ENCODE measurements at regions not wholly inside any gene's neighbourhood (a gene's known extent, or its start where the extent isn't known, plus 50 kb on each side); places are given as distances from the start of the nearest gene placed in this dataset.

- no peak for TF ChIP-seq CTCF (IDR thresholded peaks at IDR 0.05; ENCODE audit: unreplicated experiment)
- Mint-ChIP-seq H3K27me3 (peaks cover 6% of the 10 kb centered on the region), H3K27ac (no peak overlapping the region), H3K4me3 (ENCODE audit: low read depth) (no peak overlapping the region), H3K36me3 (ENCODE audit: insufficient read depth) (no peaks in the 10 kb centered on the region), H3K4me1 (ENCODE audit: low read depth) (peaks cover 27% of the 10 kb centered on the region), H3K9me3 (ENCODE audit: low read depth) (no peaks in the 10 kb centered on the region)
- no peak for DNase-seq (ENCODE audit: low spot score, unreplicated experiment)
These were observed 206.0 kb upstream of the CXCR4 start for GRCh38 chr2:136323935-136324334.

- DNase-seq (ENCODE audit: low spot score, unreplicated experiment) = no peak
- H3K9me3 Mint-ChIP-seq (ENCODE audit: low read depth) = no peaks in the 10 kb centered on the region
- TF ChIP-seq CTCF (IDR thresholded peaks at IDR 0.05; ENCODE audit: unreplicated experiment) = no peak
- peaks cover 27% of the 10 kb centered on the region for H3K4me1 Mint-ChIP-seq (ENCODE audit: low read depth)
- H3K27me3 Mint-ChIP-seq = peaks cover 6% of the 10 kb centered on the region
- H3K36me3 Mint-ChIP-seq (ENCODE audit: insufficient read depth) = no peaks in the 10 kb centered on the region
- H3K4me3 Mint-ChIP-seq (ENCODE audit: low read depth) = no peak overlapping the region
- no peak overlapping the region for H3K27ac Mint-ChIP-seq
These were observed 205.2 kb upstream of the CXCR4 start for GRCh38 chr2:136323195-136323594.

DNA sequence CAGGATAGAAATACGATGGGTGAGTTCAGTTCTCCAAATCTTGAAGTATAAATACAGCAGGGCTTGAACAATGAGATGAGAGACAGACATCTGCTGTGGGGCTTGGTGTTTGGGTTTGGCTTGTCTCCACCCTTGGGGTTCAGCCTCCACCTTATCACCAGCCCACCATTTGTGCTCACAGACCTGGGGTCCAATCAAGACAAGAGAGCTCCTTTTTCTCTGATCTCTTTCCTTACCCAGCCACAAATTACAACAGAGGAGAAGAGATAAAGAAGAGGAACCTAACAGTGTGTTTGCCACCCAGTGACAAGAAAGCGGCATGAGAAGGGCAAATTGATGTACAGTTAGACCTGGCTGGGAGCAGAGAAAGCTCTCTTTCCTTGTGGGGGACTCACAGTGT is 204.5 kb upstream of the CXCR4 start:
- Mint-ChIP-seq H3K36me3 (ENCODE audit: insufficient read depth) (no peaks in the 10 kb centered on the region), H3K27me3 (peaks cover 6% of the 10 kb centered on the region), H3K4me1 (ENCODE audit: low read depth) (peaks cover 20% of the 10 kb centered on the region), H3K9me3 (ENCODE audit: low read depth) (no peaks in the 10 kb centered on the region), H3K4me3 (ENCODE audit: low read depth) (no peak overlapping the region), H3K27ac (no peak overlapping the region)
- DNase-seq (ENCODE audit: low spot score, unreplicated experiment) = no peak
- no peak for TF ChIP-seq CTCF (IDR thresholded peaks at IDR 0.05; ENCODE audit: unreplicated experiment)

- Mint-ChIP-seq H3K4me1 (ENCODE audit: low read depth) (peaks cover 7% of the 10 kb centered on the region), H3K27me3 (peaks cover 14% of the 10 kb centered on the region), H3K36me3 (ENCODE audit: insufficient read depth) (no peaks in the 10 kb centered on the region), H3K9me3 (ENCODE audit: low read depth) (no peaks in the 10 kb centered on the region), H3K4me3 (ENCODE audit: low read depth) (peak overlapping the region; percentile 9), H3K27ac (peak overlapping the region; percentile 68)
- TF ChIP-seq CTCF (IDR thresholded peaks at IDR 0.05; ENCODE audit: unreplicated experiment) = no peak
- no peak for DNase-seq (ENCODE audit: low spot score, unreplicated experiment)
These were observed 201.7 kb upstream of the CXCR4 start for GRCh38 chr2:136319651-136320050.

GRCh38 chr2:136319237-136319636 is 201.3 kb upstream of the CXCR4 start:
- Mint-ChIP-seq H3K4me3 (ENCODE audit: low read depth) (peak overlapping the region; percentile 11), H3K36me3 (ENCODE audit: insufficient read depth) (no peaks in the 10 kb centered on the region), H3K27me3 (peaks cover 14% of the 10 kb centered on the region), H3K27ac (peak overlapping the region; percentile 68), H3K4me1 (ENCODE audit: low read depth) (peaks cover 7% of the 10 kb centered on the region), H3K9me3 (ENCODE audit: low read depth) (no peaks in the 10 kb centered on the region)
- no peak for TF ChIP-seq CTCF (IDR thresholded peaks at IDR 0.05; ENCODE audit: unreplicated experiment)
- DNase-seq (ENCODE audit: low spot score, unreplicated experiment) = no peak
